Neuronal stem cell (in vitro differentiated cells): ENCODE measurements at regions not wholly inside any gene's neighbourhood (a gene's known extent, or its start where the extent isn't known, plus 50 kb on each side); places are given as distances from the start of the nearest gene placed in this dataset.

Experiments used
- DNase-seq: peaks from one replicate; pipeline ENCODE4 v3.0.0-alpha.2; 2013; ENCODE audit warnings: low spot score
- H2AFZ ChIP-seq: one replicate; pipeline ENCODE4 v1.6.1; 2013; ENCODE audit warnings: mild to moderate bottlenecking, low read length, inconsistent platforms
- H2AK5ac ChIP-seq: 2 replicates; pipeline ENCODE4 v1.6.1; 2013; ENCODE audit warnings: low read depth, mild to moderate bottlenecking, inconsistent platforms, low read length, moderate library complexity, mixed read lengths
- H2BK120ac ChIP-seq: 2 replicates; pipeline ENCODE4 v1.6.1; 2013; ENCODE audit warnings: low read depth, mild to moderate bottlenecking, inconsistent platforms, low read length, moderate library complexity, mixed read lengths
- H2BK12ac ChIP-seq: one replicate; pipeline ENCODE4 v1.6.1; 2013; ENCODE audit warnings: low read length, inconsistent platforms
- H2BK15ac ChIP-seq: 2 replicates; pipeline ENCODE4 v1.6.1; 2013; ENCODE audit warnings: mild to moderate bottlenecking, low read length, inconsistent platforms, mixed read lengths
- H2BK5ac ChIP-seq: one replicate; pipeline ENCODE4 v1.6.1; 2013; ENCODE audit warnings: inconsistent platforms, mild to moderate bottlenecking, low read length, moderate library complexity
- H3K14ac ChIP-seq: one replicate; pipeline ENCODE4 v1.6.1; 2013; ENCODE audit warnings: low read length, inconsistent platforms
- H3K18ac ChIP-seq: 2 replicates; pipeline ENCODE4 v1.6.1; 2013; ENCODE audit warnings: low read length, inconsistent platforms
- H3K23ac ChIP-seq: 2 replicates; pipeline ENCODE4 v1.6.1; 2013; ENCODE audit warnings: low read depth, mild to moderate bottlenecking, mixed read lengths, low read length, inconsistent platforms; ENCODE audit not compliant: poor library complexity
- H3K27ac ChIP-seq: replicated peaks from 3 replicates; pipeline ENCODE4 v1.5.1; 2013; ENCODE audit warnings: low read length, inconsistent platforms
- H3K27me3 ChIP-seq, 3 experiments: 2 replicates each; pipeline ENCODE4 v1.6.1; 2013; ENCODE audit warnings: low read length in 3 of 3, mild to moderate bottlenecking in 2 of 3, inconsistent platforms in 1 of 3, low read depth in 1 of 3, mixed read lengths in 1 of 3, moderate library complexity in 1 of 3; ENCODE audit not compliant: control insufficient read depth in 3 of 3, insufficient read depth in 3 of 3
- H3K36me3 ChIP-seq, 2 donors: replicated peaks in 1 of 2; 2 replicates each; pipeline ENCODE4 v1.6.1; 2013; ENCODE audit warnings: low read length in 2 of 2; ENCODE audit not compliant: control insufficient read depth in 2 of 2, insufficient read depth in 2 of 2
- H3K4ac ChIP-seq: 2 replicates; pipeline ENCODE4 v1.6.1; 2013; ENCODE audit warnings: inconsistent platforms, mild to moderate bottlenecking, low read length, moderate library complexity
- H3K4me1 ChIP-seq, 2 donors: 1 replicate in 1 of 2; 2 replicates in 1 of 2; pipeline ENCODE4 v1.6.1; 2013; ENCODE audit warnings: low read length in 2 of 2, low read depth in 1 of 2; ENCODE audit not compliant: control insufficient read depth in 2 of 2, insufficient read depth in 1 of 2
- H3K4me2 ChIP-seq: one replicate; pipeline ENCODE4 v1.6.1; 2013; ENCODE audit warnings: mild to moderate bottlenecking, low read length, inconsistent platforms; ENCODE audit not compliant: insufficient read depth, poor library complexity, severe bottlenecking
- H3K4me3 ChIP-seq, 2 donors: 2 replicates each; pipeline ENCODE4 v1.5.1; 2013; ENCODE audit warnings: low read length in 2 of 2, mild to moderate bottlenecking in 2 of 2, inconsistent platforms in 1 of 2, moderate library complexity in 1 of 2
- H3K79me1 ChIP-seq: one replicate; pipeline ENCODE4 v1.6.1; 2013; ENCODE audit warnings: low read depth, mild to moderate bottlenecking, inconsistent platforms, low read length, moderate library complexity
- H3K9ac ChIP-seq: one replicate; pipeline ENCODE4 v1.6.1; 2013; ENCODE audit warnings: mild to moderate bottlenecking, low read depth, low read length, inconsistent platforms; ENCODE audit not compliant: poor library complexity
- H3K9me3 ChIP-seq, 2 donors: replicated peaks in 1 of 2; 2 replicates each; pipeline versions ENCODE3 to v1.6.1; 2013; ENCODE audit warnings: low read length in 2 of 2, mild to moderate bottlenecking in 2 of 2, inconsistent platforms in 1 of 2, low read depth in 1 of 2, mixed read lengths in 1 of 2, moderate library complexity in 1 of 2; ENCODE audit not compliant: control insufficient read depth in 2 of 2, insufficient read depth in 1 of 2
- H4K8ac ChIP-seq: one replicate; pipeline ENCODE4 v1.6.1; 2013; ENCODE audit warnings: low read depth, mild to moderate bottlenecking, inconsistent platforms, low read length, moderate library complexity
- H4K91ac ChIP-seq: one replicate; pipeline ENCODE4 v1.6.1; 2013; ENCODE audit warnings: low read length, low read depth, mild to moderate bottlenecking, inconsistent platforms; ENCODE audit not compliant: poor library complexity
- WGBS, 2 donors: extraction: QIAGEN DNeasy Blood & Tissue Kit; methylation state at CpG; one replicate each; pipeline ENCODE4 v1.1.7; 2013; ENCODE audit warnings: missing lambda C conversion rate in 2 of 2, mixed read lengths in 1 of 2; ENCODE audit not compliant: insufficient read length in 2 of 2, insufficient replicate concordance in 1 of 2; ENCODE audit errors: extremely low coverage in 2 of 2; 5-methylcytosine and 5-hydroxymethylcytosine counted together

- Histone ChIP-seq H3K4me1 (no peaks in the 10 kb centered on the region), H3K36me3 (no peaks in the 10 kb centered on the region), H3K14ac (no peak overlapping the region), H2AK5ac (no peak overlapping the region), H3K27me3 (no peaks in the 10 kb centered on the region), H3K27ac (no peak overlapping the region), H3K4me2 (no peak overlapping the region), H3K4ac (no peak overlapping the region), H3K9me3 (no peaks in the 10 kb centered on the region), H3K18ac (no peak overlapping the region), H3K23ac (no peak overlapping the region), H3K9ac (no peak overlapping the region), H2BK15ac (no peak overlapping the region), H2BK120ac (no peak overlapping the region), H3K4me3 (no peak overlapping the region), H4K91ac (no peak overlapping the region), H3K79me1 (no peaks in the 10 kb centered on the region), H2AFZ (no peak overlapping the region), H2BK5ac (no peak overlapping the region), H4K8ac (no peak overlapping the region), H2BK12ac (no peak overlapping the region)
- DNase-seq, result no peak
These were observed 376.6 kb upstream of the KCND2 start for GRCh38 chr7:119896386-119896785.

- H3K36me3 ChIP-seq, result no peaks in the 10 kb centered on the region
- no peak overlapping the region for H4K91ac ChIP-seq
- no peak overlapping the region for H3K14ac ChIP-seq
- no peak overlapping the region for H2BK120ac ChIP-seq
- no peaks in the 10 kb centered on the region for H3K9me3 ChIP-seq
- H2BK5ac ChIP-seq, result no peak overlapping the region
- no peaks in the 10 kb centered on the region for H3K4me1 ChIP-seq
- H3K79me1 ChIP-seq, result no peaks in the 10 kb centered on the region
- H4K8ac ChIP-seq, result no peak overlapping the region
- no peak overlapping the region for H2BK15ac ChIP-seq
- H3K9ac ChIP-seq, result no peak overlapping the region
- H3K4me3 ChIP-seq, result no peak overlapping the region
- no peak overlapping the region for H2BK12ac ChIP-seq
- WGBS, 2 donors, result no CpG with 5 or more reads among the region's 5 CpGs
- no peak for DNase-seq
- peak overlapping the region; percentile 28 for H3K18ac ChIP-seq
- no peak overlapping the region for H3K27ac ChIP-seq
- H2AK5ac ChIP-seq, result no peak overlapping the region
- H3K4me2 ChIP-seq, result no peak overlapping the region
- no peak overlapping the region for H3K4ac ChIP-seq
- H3K27me3 ChIP-seq, result no peaks in the 10 kb centered on the region
- no peak overlapping the region for H2AFZ ChIP-seq
- H3K23ac ChIP-seq, result no peak overlapping the region
These were observed 371.8 kb upstream of the KCND2 start for GRCh38 chr7:119900996-119901672.

GRCh38 chr7:119903085-119903484, 369.9 kb upstream of the KCND2 start:
- no CpG with 5 or more reads among the region's 2 CpGs for WGBS, 2 donors

GRCh38 chr7:119905495-119905894, 367.5 kb upstream of the KCND2 start:
- Histone ChIP-seq H3K18ac (no peak overlapping the region), H3K4ac (no peak overlapping the region), H3K14ac (no peak overlapping the region), H3K9ac (no peak overlapping the region), H2AK5ac (no peak overlapping the region), H2BK5ac (no peak overlapping the region), H3K27ac (no peak overlapping the region), H2AFZ (no peak overlapping the region), H4K8ac (no peak overlapping the region), H3K36me3 (no peaks in the 10 kb centered on the region), H3K27me3 (no peaks in the 10 kb centered on the region), H4K91ac (no peak overlapping the region), H3K79me1 (no peaks in the 10 kb centered on the region), H3K23ac (no peak overlapping the region), H2BK15ac (no peak overlapping the region), H3K4me3 (no peak overlapping the region), H2BK12ac (no peak overlapping the region), H3K4me2 (no peak overlapping the region), H2BK120ac (no peak overlapping the region), H3K9me3 (no peaks in the 10 kb centered on the region), H3K4me1 (no peaks in the 10 kb centered on the region)
- WGBS, 2 donors, result no CpG with 5 or more reads among the region's 4 CpGs
- DNase-seq, result no peak

More at GRCh38 chr7:119903085-119903484, 369.9 kb upstream of the KCND2 start:
- H3K27ac ChIP-seq, result no peak overlapping the region
- no peaks in the 10 kb centered on the region for H3K27me3 ChIP-seq
- no peak overlapping the region for H2AK5ac ChIP-seq
- no peak overlapping the region for H3K18ac ChIP-seq
- no peaks in the 10 kb centered on the region for H3K4me1 ChIP-seq
- no peaks in the 10 kb centered on the region for H3K79me1 ChIP-seq
- no peak overlapping the region for H4K8ac ChIP-seq
- H3K4me2 ChIP-seq, result no peak overlapping the region
- no peak overlapping the region for H2BK120ac ChIP-seq
- H3K23ac ChIP-seq, result no peak overlapping the region
- H2BK12ac ChIP-seq, result no peak overlapping the region
- H2BK15ac ChIP-seq, result no peak overlapping the region
- no peaks in the 10 kb centered on the region for H3K36me3 ChIP-seq
- H3K9me3 ChIP-seq, result no peaks in the 10 kb centered on the region
- no peak overlapping the region for H2AFZ ChIP-seq
- H3K4ac ChIP-seq, result no peak overlapping the region
- no peak overlapping the region for H3K9ac ChIP-seq
- no peak overlapping the region for H3K4me3 ChIP-seq
- no peak overlapping the region for H3K14ac ChIP-seq
- no peak for DNase-seq
- H4K91ac ChIP-seq, result no peak overlapping the region
- H2BK5ac ChIP-seq, result no peak overlapping the region
